ENCODE measurements at regions not wholly inside any gene's neighbourhood (a gene's known extent, or its start where the extent isn't known, plus 50 kb on each side); places are given as distances from the start of the nearest gene placed in this dataset.
A peak's percentile ranks its signal among the peaks of the same experiment; 100 is the strongest.

GRCh38 chr10:108629834-108630233 lies 1293.5 kb downstream of the XPNPEP1 start:
- Mint-ChIP-seq H3K4me3 (ENCODE audit: unreplicated experiment) (no peak overlapping the region), H3K27ac (ENCODE audit: low read depth, unreplicated experiment) (no peak overlapping the region), H3K36me3 (ENCODE audit: insufficient read depth, unreplicated experiment) (no peaks in the 10 kb centered on the region), H3K9me3 (ENCODE audit: unreplicated experiment) (no peaks in the 10 kb centered on the region), H3K4me1 (ENCODE audit: insufficient read depth, unreplicated experiment) (no peaks in the 10 kb centered on the region), H3K27me3 (ENCODE audit: insufficient read depth, unreplicated experiment) (no peaks in the 10 kb centered on the region)
- CTCF ChIA-PET = interaction anchor here (0.7 kb wide), 1 partner anchor 63 kb away, joined by 3 read pairs; no protein-coding TSS in a partner anchor
- peak; percentile 37 for DNase-seq (ENCODE audit: unreplicated experiment)
- no TSS peak for BruUV-seq (replicated peaks)
- intact Hi-C loops (cut with micrococcal nuclease) = no loop called here
- TF ChIP-seq CTCF (IDR thresholded peaks at IDR 0.05; ENCODE audit: unreplicated experiment) = no peak
- POLR2A ChIA-PET = no interaction called here

DNA sequence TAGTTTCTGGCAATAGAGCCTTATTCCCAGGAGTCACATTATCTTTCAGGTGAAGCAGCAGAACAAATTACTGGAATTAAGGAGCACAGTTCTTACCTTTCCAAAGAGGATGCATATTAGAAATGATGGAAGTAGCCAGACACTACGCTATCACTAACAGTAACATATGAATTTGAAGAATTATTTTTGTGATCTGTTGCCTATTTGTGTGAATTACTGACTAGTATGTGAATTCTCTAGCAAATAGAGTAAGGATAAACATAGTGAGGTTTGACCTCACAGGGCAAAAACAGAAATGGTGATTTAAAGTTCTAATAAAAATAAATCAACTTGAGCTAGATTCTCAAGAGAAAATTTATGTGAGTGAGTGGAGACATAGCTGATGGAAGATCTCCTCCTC lies 1299.3 kb downstream of the XPNPEP1 start:
- CTCF ChIA-PET = no interaction called here
- DNase-seq (ENCODE audit: unreplicated experiment) = no peak
- TF ChIP-seq CTCF (IDR thresholded peaks at IDR 0.05; ENCODE audit: unreplicated experiment) = no peak
- Mint-ChIP-seq H3K4me1 (ENCODE audit: insufficient read depth, unreplicated experiment) (no peaks in the 10 kb centered on the region), H3K9me3 (ENCODE audit: unreplicated experiment) (no peaks in the 10 kb centered on the region), H3K4me3 (ENCODE audit: unreplicated experiment) (no peak overlapping the region), H3K27ac (ENCODE audit: low read depth, unreplicated experiment) (no peak overlapping the region), H3K27me3 (ENCODE audit: insufficient read depth, unreplicated experiment) (no peaks in the 10 kb centered on the region), H3K36me3 (ENCODE audit: insufficient read depth, unreplicated experiment) (no peaks in the 10 kb centered on the region)
- no TSS peak for BruUV-seq (replicated peaks)
- intact Hi-C loops (cut with micrococcal nuclease) = no loop called here
- POLR2A ChIA-PET = no interaction called here

GRCh38 chr10:108620821-108621534 lies 1302.3 kb downstream of the XPNPEP1 start:
- no peaks in the 10 kb centered on the region for H3K27me3 Mint-ChIP-seq (ENCODE audit: insufficient read depth, unreplicated experiment)
- intact Hi-C loops (cut with micrococcal nuclease) = no loop called here
- no peaks in the 10 kb centered on the region for H3K9me3 Mint-ChIP-seq (ENCODE audit: unreplicated experiment)
- TF ChIP-seq CTCF (IDR thresholded peaks at IDR 0.05; ENCODE audit: unreplicated experiment) = no peak
- no peak overlapping the region for H3K27ac Mint-ChIP-seq (ENCODE audit: low read depth, unreplicated experiment)
- H3K4me1 Mint-ChIP-seq (ENCODE audit: insufficient read depth, unreplicated experiment) = no peaks in the 10 kb centered on the region
- BruUV-seq (replicated peaks) = no TSS peak
- ChIA-PET POLR2A (no interaction called here), CTCF (interaction anchor here (0.7 kb wide), 1 partner anchor 1460 kb away, joined by 3 read pairs; no protein-coding TSS in a partner anchor)
- H3K4me3 Mint-ChIP-seq (ENCODE audit: unreplicated experiment) = no peak overlapping the region
- DNase-seq (ENCODE audit: unreplicated experiment) = no peak
- H3K36me3 Mint-ChIP-seq (ENCODE audit: insufficient read depth, unreplicated experiment) = no peaks in the 10 kb centered on the region

DNA sequence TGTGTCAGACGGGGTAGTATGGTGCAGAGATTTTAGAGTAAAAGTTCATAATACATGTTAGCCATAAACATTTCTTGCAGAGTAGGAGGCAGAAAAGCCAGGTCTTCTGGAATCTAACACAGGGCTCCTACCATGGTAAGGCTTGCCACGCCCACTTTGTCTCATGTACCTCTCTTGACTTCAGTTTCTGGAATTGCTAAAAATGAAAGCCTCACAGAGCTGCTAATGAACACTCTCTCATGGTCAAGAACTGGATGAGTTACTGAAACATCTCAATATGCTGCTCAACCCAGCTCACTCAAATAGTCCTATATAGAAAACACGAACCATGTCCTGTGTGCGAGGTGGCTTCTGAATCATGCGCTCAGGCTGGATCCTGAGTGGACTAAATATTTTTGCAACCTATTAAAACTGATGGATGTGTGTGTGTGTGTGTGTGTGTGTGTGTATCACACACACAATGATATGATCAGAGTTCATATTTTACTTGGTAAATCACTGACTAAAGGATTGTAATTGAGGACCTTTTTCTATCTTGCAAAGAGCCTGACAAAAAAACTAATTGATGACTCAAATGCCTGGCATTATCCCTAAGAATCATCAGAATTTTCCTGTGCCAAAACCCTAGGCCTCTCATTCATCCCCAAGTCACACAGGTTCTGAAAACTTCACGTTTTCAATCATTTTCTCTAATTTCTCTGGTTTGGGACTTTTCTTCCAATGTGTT lies 1306.6 kb downstream of the XPNPEP1 start:
- H3K36me3 Mint-ChIP-seq (ENCODE audit: insufficient read depth, unreplicated experiment) = no peaks in the 10 kb centered on the region
- POLR2A ChIA-PET = no interaction called here
- H3K27ac Mint-ChIP-seq (ENCODE audit: low read depth, unreplicated experiment) = no peak overlapping the region
- no peaks in the 10 kb centered on the region for H3K27me3 Mint-ChIP-seq (ENCODE audit: insufficient read depth, unreplicated experiment)
- DNase-seq (ENCODE audit: unreplicated experiment) = no peak
- BruUV-seq (replicated peaks) = no TSS peak
- no peaks in the 10 kb centered on the region for H3K9me3 Mint-ChIP-seq (ENCODE audit: unreplicated experiment)
- CTCF ChIA-PET = no interaction called here
- H3K4me3 Mint-ChIP-seq (ENCODE audit: unreplicated experiment) = no peak overlapping the region
- intact Hi-C loops (cut with micrococcal nuclease) = no loop called here
- H3K4me1 Mint-ChIP-seq (ENCODE audit: insufficient read depth, unreplicated experiment) = no peaks in the 10 kb centered on the region
- no peak for TF ChIP-seq CTCF (IDR thresholded peaks at IDR 0.05; ENCODE audit: unreplicated experiment)

Measured in MCF 10A (cell line).